ENCODE measurements at regions not wholly inside any gene's neighbourhood (a gene's known extent, or its start where the extent isn't known, plus 50 kb on each side); places are given as distances from the start of the nearest gene placed in this dataset.
A peak's percentile ranks its signal among the peaks of the same experiment; 100 is the strongest.
"Not testable (repeated sequence)": the region's sequence is repeated elsewhere in the genome, so short reads cannot be mapped to it uniquely, and the experiment has no call there.

GRCh38 chr2:195563857-195564512 is 93.0 kb upstream of the SLC39A10 start:
- no peaks in the 10 kb centered on the region for H3K9me3 Mint-ChIP-seq
- peak overlapping the region; percentile 89 for H3K27ac Mint-ChIP-seq
- peaks cover 42% of the 10 kb centered on the region for H3K4me1 Mint-ChIP-seq (ENCODE audit: low read depth)
- intact Hi-C loops (cut with micrococcal nuclease) = loop anchor here (1.0 to 5.0 kb wide), 8 partner anchors 12 to 598 kb away; no protein-coding TSS in a partner anchor
- peak; percentile 31 for DNase-seq (ENCODE audit: low spot score)
- H3K27me3 Mint-ChIP-seq (ENCODE audit: low read depth) = no peaks in the 10 kb centered on the region
- H3K36me3 Mint-ChIP-seq (ENCODE audit: low read depth) = peaks cover 3% of the 10 kb centered on the region
- peak overlapping the region; percentile 26 for H3K4me3 Mint-ChIP-seq (ENCODE audit: low read depth)

- peaks cover 7% of the 10 kb centered on the region for H3K9me3 Mint-ChIP-seq
- DNase-seq (ENCODE audit: low spot score) = no peak
- H3K4me1 Mint-ChIP-seq (ENCODE audit: low read depth) = peaks cover 49% of the 10 kb centered on the region
- intact Hi-C loops (cut with micrococcal nuclease) = loop anchor here (5.0 kb wide), 2 partner anchors 201 to 599 kb away; no protein-coding TSS in a partner anchor
- peak overlapping the region; percentile 90 for H3K27ac Mint-ChIP-seq
- no peaks in the 10 kb centered on the region for H3K27me3 Mint-ChIP-seq (ENCODE audit: low read depth)
- H3K36me3 Mint-ChIP-seq (ENCODE audit: low read depth) = peaks cover 3% of the 10 kb centered on the region
- H3K4me3 Mint-ChIP-seq (ENCODE audit: low read depth) = peak overlapping the region; percentile 57
Observed at GRCh38 chr2:195562570-195563566, 94.2 kb upstream of the SLC39A10 start.

- DNase-seq (ENCODE audit: low spot score) = no peak
- intact Hi-C loops (cut with micrococcal nuclease) = loop anchor here (5.0 kb wide), 2 partner anchors 199 to 601 kb away; no protein-coding TSS in a partner anchor
- Mint-ChIP-seq H3K36me3 (ENCODE audit: low read depth) (peaks cover 3% of the 10 kb centered on the region), H3K9me3 (peaks cover 7% of the 10 kb centered on the region), H3K27me3 (ENCODE audit: low read depth) (no peaks in the 10 kb centered on the region), H3K27ac (peak overlapping the region; percentile 90), H3K4me3 (ENCODE audit: low read depth) (peak overlapping the region; percentile 51), H3K4me1 (ENCODE audit: low read depth) (peaks cover 54% of the 10 kb centered on the region)
Observed at GRCh38 chr2:195561116-195561921, 95.7 kb upstream of the SLC39A10 start.

- H3K27me3 Mint-ChIP-seq (ENCODE audit: low read depth) = no peaks in the 10 kb centered on the region
- H3K4me1 Mint-ChIP-seq (ENCODE audit: low read depth) = peaks cover 58% of the 10 kb centered on the region
- H3K4me3 Mint-ChIP-seq (ENCODE audit: low read depth) = peak overlapping the region; percentile 56
- peaks cover 7% of the 10 kb centered on the region for H3K9me3 Mint-ChIP-seq
- intact Hi-C loops (cut with micrococcal nuclease) = loop anchor here (5.0 kb wide), 2 partner anchors 198 to 602 kb away; no protein-coding TSS in a partner anchor
- peaks cover 3% of the 10 kb centered on the region for H3K36me3 Mint-ChIP-seq (ENCODE audit: low read depth)
- DNase-seq (ENCODE audit: low spot score) = no peak
- peak overlapping the region; percentile 90 for H3K27ac Mint-ChIP-seq
Observed at GRCh38 chr2:195560209-195560895, 96.7 kb upstream of the SLC39A10 start.

- peak overlapping the region; percentile 90 for H3K27ac Mint-ChIP-seq
- peaks cover 57% of the 10 kb centered on the region for H3K4me1 Mint-ChIP-seq (ENCODE audit: low read depth)
- DNase-seq (ENCODE audit: low spot score) = peak; percentile 82
- peak overlapping the region; percentile 56 for H3K4me3 Mint-ChIP-seq (ENCODE audit: low read depth)
- intact Hi-C loops (cut with micrococcal nuclease) = loop anchor here (1.0 kb wide), 3 partner anchors 15 to 101 kb away; no protein-coding TSS in a partner anchor
- peaks cover 3% of the 10 kb centered on the region for H3K36me3 Mint-ChIP-seq (ENCODE audit: low read depth)
- peaks cover 7% of the 10 kb centered on the region for H3K9me3 Mint-ChIP-seq
- H3K27me3 Mint-ChIP-seq (ENCODE audit: low read depth) = no peaks in the 10 kb centered on the region
Observed at GRCh38 chr2:195559431-195559914, 97.6 kb upstream of the SLC39A10 start.

GRCh38 chr2:195555971-195556370 is 101.1 kb upstream of the SLC39A10 start:
- H3K27me3 Mint-ChIP-seq (ENCODE audit: low read depth) = no peaks in the 10 kb centered on the region
- H3K4me3 Mint-ChIP-seq (ENCODE audit: low read depth) = no peak overlapping the region
- peaks cover 14% of the 10 kb centered on the region for H3K9me3 Mint-ChIP-seq
- peaks cover 54% of the 10 kb centered on the region for H3K4me1 Mint-ChIP-seq (ENCODE audit: low read depth)
- H3K27ac Mint-ChIP-seq = no peak overlapping the region
- peaks cover 19% of the 10 kb centered on the region for H3K36me3 Mint-ChIP-seq (ENCODE audit: low read depth)
- intact Hi-C loops (cut with micrococcal nuclease) = no loop called here
- DNase-seq (ENCODE audit: low spot score) = no peak

DNA sequence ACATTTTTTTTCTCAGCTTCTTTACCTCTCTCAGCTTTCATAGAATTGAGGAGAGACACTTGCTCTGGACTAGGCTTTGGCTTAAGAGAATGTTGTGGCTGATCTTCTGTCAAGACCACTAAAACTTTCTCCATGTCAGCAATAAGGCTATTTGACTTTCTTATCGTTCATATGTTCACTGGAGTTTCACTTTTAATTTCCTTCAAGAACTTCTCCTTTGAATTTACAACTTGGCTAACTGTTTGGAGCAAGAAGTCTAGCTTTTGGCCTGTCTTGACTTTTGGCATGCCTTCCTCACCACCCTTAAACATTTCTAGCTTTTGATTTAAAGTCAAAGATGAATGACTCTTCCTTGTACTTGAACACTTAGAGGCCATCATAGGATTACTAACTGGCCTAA is 104.4 kb upstream of the SLC39A10 start:
- Mint-ChIP-seq H3K4me1 (ENCODE audit: low read depth) (peaks cover 54% of the 10 kb centered on the region), H3K27ac (peak overlapping the region; percentile 54), H3K36me3 (ENCODE audit: low read depth) (peaks cover 46% of the 10 kb centered on the region), H3K9me3 (peaks cover 25% of the 10 kb centered on the region), H3K27me3 (ENCODE audit: low read depth) (no peaks in the 10 kb centered on the region), H3K4me3 (ENCODE audit: low read depth) (peak overlapping the region; percentile 1)
- DNase-seq (ENCODE audit: low spot score) = no peak
- intact Hi-C loops (cut with micrococcal nuclease) = no loop called here

DNA sequence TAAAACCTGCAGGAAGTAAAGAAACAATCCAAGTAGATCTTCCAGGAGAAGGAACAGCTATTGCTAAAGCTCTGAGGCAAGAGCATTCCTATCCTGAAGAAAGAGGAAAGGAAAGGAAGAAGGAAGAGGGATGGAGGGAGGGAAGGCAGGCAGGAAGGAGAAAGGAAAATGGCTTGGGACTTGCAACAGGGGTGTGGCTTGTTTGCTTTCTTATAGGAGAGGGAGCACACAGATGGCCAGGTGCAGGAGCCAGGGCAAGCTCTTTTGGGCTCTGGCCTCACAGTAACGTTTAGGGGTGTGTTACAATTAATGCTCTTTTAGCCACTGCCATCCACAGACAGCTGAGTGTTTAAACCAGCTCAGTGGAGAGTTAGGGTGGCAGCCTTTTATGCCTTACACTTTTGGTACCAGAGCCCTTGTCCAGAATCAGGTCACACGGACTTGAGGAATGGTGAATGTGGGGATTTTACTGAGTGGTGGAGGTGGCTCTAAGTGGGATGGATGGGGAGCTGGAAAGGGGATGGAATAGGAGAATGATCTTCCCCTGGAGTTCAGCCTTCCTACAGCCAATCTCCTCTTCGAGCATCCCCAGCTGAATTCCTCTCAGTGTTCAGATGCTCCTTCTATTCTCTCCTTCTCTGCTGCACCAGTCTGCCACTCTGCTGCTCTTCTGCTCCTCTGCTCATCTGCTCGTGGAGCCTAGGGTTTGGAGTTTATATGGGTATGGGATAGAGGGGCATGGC is 108.7 kb upstream of the SLC39A10 start:
- Mint-ChIP-seq H3K27ac (no peak overlapping the region), H3K9me3 (peaks cover 29% of the 10 kb centered on the region), H3K27me3 (ENCODE audit: low read depth) (no peaks in the 10 kb centered on the region), H3K36me3 (ENCODE audit: low read depth) (peaks cover 54% of the 10 kb centered on the region), H3K4me3 (ENCODE audit: low read depth) (no peak overlapping the region), H3K4me1 (ENCODE audit: low read depth) (peaks cover 57% of the 10 kb centered on the region)
- DNase-seq (ENCODE audit: low spot score) = no peak
- intact Hi-C loops (cut with micrococcal nuclease) = no loop called here

DNA sequence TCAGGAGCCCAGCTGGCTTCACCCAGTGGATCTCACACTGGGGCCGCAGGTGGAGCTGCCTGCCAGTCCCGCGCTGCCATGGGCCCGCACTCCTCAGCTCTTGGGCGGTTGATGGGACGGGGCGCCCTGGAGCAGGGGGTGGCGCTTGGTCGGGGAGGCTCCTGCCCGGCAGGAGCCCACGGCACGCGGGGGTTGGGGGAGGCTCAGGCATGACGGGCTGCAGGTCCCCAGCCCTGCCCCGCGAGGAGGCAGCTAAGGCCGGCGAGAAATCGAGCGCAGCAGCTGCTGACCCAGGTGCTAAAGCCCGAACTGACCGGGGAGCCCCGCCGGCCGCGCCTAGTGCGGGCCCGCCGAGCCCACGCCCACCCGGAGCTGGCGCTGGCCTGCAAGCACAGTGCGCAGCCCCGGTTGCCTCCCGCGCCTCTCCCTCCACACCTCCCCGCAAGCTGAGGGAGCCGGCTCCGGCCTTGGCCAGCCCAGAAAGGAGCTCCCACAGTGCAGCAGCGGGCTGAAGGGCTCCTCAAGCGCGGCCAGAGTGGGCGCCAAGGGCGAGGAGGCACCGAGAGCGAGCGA is 109.7 kb upstream of the SLC39A10 start:
- DNase-seq (ENCODE audit: low spot score); H3K27ac Mint-ChIP-seq; H3K4me3 Mint-ChIP-seq (ENCODE audit: low read depth); H3K27me3 Mint-ChIP-seq (ENCODE audit: low read depth); intact Hi-C loops (cut with micrococcal nuclease): not testable (repeated sequence)
- peaks cover 57% of the 10 kb centered on the region for H3K4me1 Mint-ChIP-seq (ENCODE audit: low read depth)
- H3K9me3 Mint-ChIP-seq = peaks cover 29% of the 10 kb centered on the region
- peaks cover 50% of the 10 kb centered on the region for H3K36me3 Mint-ChIP-seq (ENCODE audit: low read depth)

DNA sequence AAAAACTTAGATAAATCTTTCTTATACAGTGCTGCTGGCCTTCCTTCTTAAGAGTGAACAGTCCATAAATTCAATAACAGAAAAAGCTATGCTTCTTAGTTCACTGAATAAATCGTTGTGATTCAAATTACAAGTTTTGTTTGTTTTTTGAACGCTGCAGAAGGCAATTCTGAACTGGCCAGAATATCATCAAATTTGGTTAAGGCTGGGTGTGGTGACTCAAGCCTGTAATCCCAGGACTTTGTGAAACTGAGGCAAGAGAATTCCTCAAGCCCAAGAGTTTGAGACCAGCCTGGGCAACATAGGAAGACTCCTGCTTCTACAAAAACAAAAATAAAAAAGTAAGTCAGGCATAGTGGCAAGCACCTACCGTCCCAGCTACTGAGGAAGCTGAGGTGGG is 111.2 kb upstream of the SLC39A10 start:
- Mint-ChIP-seq H3K4me3 (ENCODE audit: low read depth) (no peak overlapping the region), H3K4me1 (ENCODE audit: low read depth) (peaks cover 56% of the 10 kb centered on the region), H3K9me3 (peaks cover 34% of the 10 kb centered on the region), H3K27me3 (ENCODE audit: low read depth) (no peaks in the 10 kb centered on the region), H3K36me3 (ENCODE audit: low read depth) (peaks cover 50% of the 10 kb centered on the region), H3K27ac (peak overlapping the region; percentile 65)
- intact Hi-C loops (cut with micrococcal nuclease) = no loop called here
- DNase-seq (ENCODE audit: low spot score) = no peak
